MCF 10A (cell line): ENCODE measurements at regions not wholly inside any gene's neighbourhood (a gene's known extent, or its start where the extent isn't known, plus 50 kb on each side); places are given as distances from the start of the nearest gene placed in this dataset.

ENCODE experiments used
- BruUV-seq: library from RNA; stranded (reverse); fragments of 400-500 nt; replicated peaks from 2 replicates; lab custom pipeline; 2021; lab: Mats Ljungman, UMichigan
- CTCF ChIA-PET: fragments of 300-600 bp; sonication (Branson Sonifier 250); formaldehyde crosslinking; extraction: SDS; loops from one replicate; lab custom pipeline; 2021; ENCODE audit warnings: antibody characterized with exemption, inconsistent platforms; lab: Yijun Ruan, JAX
- POLR2A ChIA-PET: fragments of 300-600, 350-650 bp; sonication (Branson Sonifier 250); formaldehyde crosslinking; extraction: SDS; loops from one replicate; lab custom pipeline; 2020; ENCODE audit warnings: antibody characterized with exemption, inconsistent platforms; lab: Yijun Ruan, JAX
- DNase-seq: peaks from one replicate; pipeline ENCODE4 v3.0.0-alpha.2; 2018; ENCODE audit not compliant: unreplicated experiment
- H3K27ac Mint-ChIP-seq: one replicate; pipeline ENCODE4 v1.8.0; 2022; ENCODE audit warnings: mild to moderate bottlenecking, low read depth, mixed read lengths; ENCODE audit not compliant: unreplicated experiment
- H3K27me3 Mint-ChIP-seq: one replicate; pipeline ENCODE4 v1.8.0; 2022; ENCODE audit warnings: mixed read lengths; ENCODE audit not compliant: insufficient read depth, unreplicated experiment
- H3K36me3 Mint-ChIP-seq: one replicate; pipeline ENCODE4 v1.8.0; 2022; ENCODE audit warnings: mild to moderate bottlenecking, moderate library complexity, mixed read lengths; ENCODE audit not compliant: insufficient read depth, unreplicated experiment
- H3K4me1 Mint-ChIP-seq: one replicate; pipeline ENCODE4 v1.8.0; 2022; ENCODE audit warnings: mixed read lengths; ENCODE audit not compliant: insufficient read depth, unreplicated experiment
- H3K4me3 Mint-ChIP-seq: one replicate; pipeline ENCODE4 v1.8.0; 2022; ENCODE audit warnings: mild to moderate bottlenecking, moderate library complexity, mixed read lengths; ENCODE audit not compliant: unreplicated experiment
- H3K9me3 Mint-ChIP-seq: one replicate; pipeline ENCODE4 v1.8.0; 2022; ENCODE audit warnings: mixed read lengths; ENCODE audit not compliant: unreplicated experiment
- intact Hi-C: fragments of 100-400 bp; cut with micrococcal nuclease; formaldehyde crosslinking; loops from 2 replicates; pipeline ENCODE4 v1.14.1; 2022
- TF ChIP-seq, protein P1 (sequence below): fragments of 200-600 bp; IDR thresholded peaks from one replicate; pipeline ENCODE4 v1.8.0; 2022; ENCODE audit warnings: antibody characterized with exemption, mild to moderate bottlenecking; ENCODE audit not compliant: unreplicated experiment

DNA sequence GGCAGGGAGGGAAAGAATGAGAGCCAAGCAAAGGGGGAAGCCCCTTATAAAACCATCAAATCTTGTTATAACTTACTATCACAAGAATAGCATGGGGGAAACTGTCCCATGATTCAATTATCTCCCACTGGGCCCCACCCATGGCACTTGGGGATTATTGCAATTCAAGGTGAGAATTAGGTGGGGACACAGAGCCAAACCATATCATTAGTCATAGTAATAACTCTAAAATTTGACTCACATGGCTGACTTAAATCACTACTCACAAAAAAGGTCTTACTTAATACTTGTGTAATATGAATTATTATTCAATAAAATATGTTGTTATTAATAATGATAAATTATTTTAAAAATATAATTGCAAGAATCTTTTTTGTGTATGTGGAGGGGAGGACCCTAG is 178.1 kb upstream of the TCF21 start:
- Mint-ChIP-seq H3K9me3 (no peaks in the 10 kb centered on the region), H3K27me3 (no peaks in the 10 kb centered on the region), H3K27ac (no peak overlapping the region), H3K4me1 (peaks cover 21% of the 10 kb centered on the region), H3K36me3 (no peaks in the 10 kb centered on the region), H3K4me3 (no peak overlapping the region)
- ChIA-PET POLR2A (no interaction called here), CTCF (no interaction called here)
- TF ChIP-seq, protein P1, sequence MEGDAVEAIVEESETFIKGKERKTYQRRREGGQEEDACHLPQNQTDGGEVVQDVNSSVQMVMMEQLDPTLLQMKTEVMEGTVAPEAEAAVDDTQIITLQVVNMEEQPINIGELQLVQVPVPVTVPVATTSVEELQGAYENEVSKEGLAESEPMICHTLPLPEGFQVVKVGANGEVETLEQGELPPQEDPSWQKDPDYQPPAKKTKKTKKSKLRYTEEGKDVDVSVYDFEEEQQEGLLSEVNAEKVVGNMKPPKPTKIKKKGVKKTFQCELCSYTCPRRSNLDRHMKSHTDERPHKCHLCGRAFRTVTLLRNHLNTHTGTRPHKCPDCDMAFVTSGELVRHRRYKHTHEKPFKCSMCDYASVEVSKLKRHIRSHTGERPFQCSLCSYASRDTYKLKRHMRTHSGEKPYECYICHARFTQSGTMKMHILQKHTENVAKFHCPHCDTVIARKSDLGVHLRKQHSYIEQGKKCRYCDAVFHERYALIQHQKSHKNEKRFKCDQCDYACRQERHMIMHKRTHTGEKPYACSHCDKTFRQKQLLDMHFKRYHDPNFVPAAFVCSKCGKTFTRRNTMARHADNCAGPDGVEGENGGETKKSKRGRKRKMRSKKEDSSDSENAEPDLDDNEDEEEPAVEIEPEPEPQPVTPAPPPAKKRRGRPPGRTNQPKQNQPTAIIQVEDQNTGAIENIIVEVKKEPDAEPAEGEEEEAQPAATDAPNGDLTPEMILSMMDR: no peak
- DNase-seq: no peak
- intact Hi-C loops: no loop called here
- no TSS peak for BruUV-seq

DNA sequence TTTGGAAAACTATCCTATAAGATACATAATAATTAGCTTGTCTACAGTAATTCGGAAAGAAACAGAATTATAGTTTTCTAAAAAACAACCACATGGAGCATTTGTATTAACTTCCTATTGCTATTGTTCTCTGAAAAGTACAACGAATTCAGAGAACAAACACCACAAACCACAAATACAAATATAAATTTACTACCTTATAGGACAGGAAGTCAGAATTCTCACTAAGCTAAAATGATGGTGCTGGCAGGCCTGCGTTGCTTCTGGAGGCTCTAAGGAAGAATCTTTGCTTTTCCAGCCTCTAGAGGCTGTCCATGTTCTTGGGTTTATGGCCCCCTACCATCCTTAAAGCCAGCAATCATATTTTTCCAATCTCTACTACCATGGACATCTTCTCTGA is 173.6 kb upstream of the TCF21 start:
- Mint-ChIP-seq H3K27ac (no peak overlapping the region), H3K4me3 (no peak overlapping the region), H3K9me3 (peaks cover 8% of the 10 kb centered on the region), H3K27me3 (no peaks in the 10 kb centered on the region), H3K4me1 (peaks cover 11% of the 10 kb centered on the region), H3K36me3 (no peaks in the 10 kb centered on the region)
- intact Hi-C loops: no loop called here
- ChIA-PET CTCF (no interaction called here), POLR2A (interaction anchor here (0.8 to 1.0 kb wide), 2 partner anchors 17 to 29 kb away, joined by 3 read pairs; no protein-coding TSS in a partner anchor)
- TF ChIP-seq, protein P1: no peak
- BruUV-seq: no TSS peak
- no peak for DNase-seq

DNA sequence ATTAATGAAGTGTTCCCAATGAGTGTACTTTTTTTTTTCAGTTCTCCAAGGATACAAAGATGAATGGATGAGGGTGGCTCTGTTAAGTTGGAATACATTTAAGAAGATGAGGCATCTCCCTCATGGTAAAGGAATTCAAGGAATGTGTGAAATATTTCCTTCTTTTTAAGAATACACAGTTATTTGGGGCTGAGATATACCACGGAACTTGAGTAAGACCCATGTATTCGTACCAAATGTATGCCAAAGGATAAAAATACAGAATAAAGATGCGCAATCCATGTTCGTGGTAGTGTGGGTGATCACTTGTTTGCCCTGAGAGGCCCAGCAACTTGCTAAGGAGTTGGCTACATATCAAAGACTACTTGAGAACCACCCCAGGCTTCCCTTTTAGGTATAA is 164.2 kb upstream of the TCF21 start:
- ChIA-PET CTCF (no interaction called here), POLR2A (no interaction called here)
- DNase-seq: no peak
- TF ChIP-seq, protein P1: no peak
- intact Hi-C loops: no loop called here
- BruUV-seq: no TSS peak
- Mint-ChIP-seq H3K9me3 (peaks cover 35% of the 10 kb centered on the region), H3K27ac (no peak overlapping the region), H3K4me1 (peaks cover 9% of the 10 kb centered on the region), H3K36me3 (no peaks in the 10 kb centered on the region), H3K4me3 (no peak overlapping the region), H3K27me3 (no peaks in the 10 kb centered on the region)

DNA sequence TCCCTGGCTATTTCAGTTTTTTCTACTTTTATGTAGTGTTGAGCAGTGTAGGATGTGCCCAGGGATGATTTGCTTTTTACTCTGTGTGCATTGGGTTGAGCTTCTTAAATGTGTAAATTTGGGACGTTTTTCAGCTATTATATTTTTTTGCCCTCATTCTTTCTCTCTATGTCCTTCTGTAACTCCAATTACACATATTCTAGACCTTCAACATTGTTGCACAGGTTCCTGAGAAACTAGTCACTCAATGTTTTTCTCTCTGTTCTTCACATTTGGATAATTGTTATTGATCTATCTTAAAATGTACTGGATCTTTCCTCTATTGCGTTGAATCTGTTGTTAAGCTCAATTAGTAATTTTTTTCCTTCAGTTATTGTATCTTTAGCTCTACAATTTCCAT is 162.7 kb upstream of the TCF21 start:
- H3K36me3 Mint-ChIP-seq: no peaks in the 10 kb centered on the region
- H3K9me3 Mint-ChIP-seq: peaks cover 26% of the 10 kb centered on the region
- TF ChIP-seq, protein P1: no peak
- no peaks in the 10 kb centered on the region for H3K27me3 Mint-ChIP-seq
- no peak for DNase-seq
- POLR2A ChIA-PET: no interaction called here
- BruUV-seq: no TSS peak
- intact Hi-C loops: no loop called here
- H3K4me3 Mint-ChIP-seq: no peak overlapping the region
- no peaks in the 10 kb centered on the region for H3K4me1 Mint-ChIP-seq
- no peak overlapping the region for H3K27ac Mint-ChIP-seq
- CTCF ChIA-PET: interaction anchor here (0.7 to 1.0 kb wide), 3 partner anchors 97 to 195 kb away, joined by 3 read pairs; no protein-coding TSS in a partner anchor
